ENCODE measurements at regions not wholly inside any gene's neighbourhood (a gene's known extent, or its start where the extent isn't known, plus 50 kb on each side); places are given as distances from the start of the nearest gene placed in this dataset.
"Not testable (repeated sequence)": the region's sequence is repeated elsewhere in the genome, so short reads cannot be mapped to it uniquely, and the experiment has no call there.

GRCh38 chr13:63287926-63288325, 1872.3 kb upstream of the PCDH20 start:
- no peak overlapping the region for H3K4me3 ChIP-seq
- no peak for DNase-seq (ENCODE audit: low read depth in 1 of 2, low spot score in 1 of 2)
- H3K27me3 ChIP-seq: no peaks in the 10 kb centered on the region
- H3K9me3 ChIP-seq (ENCODE audit: low read depth): no peaks in the 10 kb centered on the region
- H3K27ac ChIP-seq: no peak overlapping the region
- no peaks in the 10 kb centered on the region for H3K4me1 ChIP-seq (ENCODE audit: low read depth)
- TF ChIP-seq CTCF (IDR thresholded peaks at IDR 0.05; ENCODE audit: low read depth, low read length): no peak
- H3K36me3 ChIP-seq: no peaks in the 10 kb centered on the region

DNA sequence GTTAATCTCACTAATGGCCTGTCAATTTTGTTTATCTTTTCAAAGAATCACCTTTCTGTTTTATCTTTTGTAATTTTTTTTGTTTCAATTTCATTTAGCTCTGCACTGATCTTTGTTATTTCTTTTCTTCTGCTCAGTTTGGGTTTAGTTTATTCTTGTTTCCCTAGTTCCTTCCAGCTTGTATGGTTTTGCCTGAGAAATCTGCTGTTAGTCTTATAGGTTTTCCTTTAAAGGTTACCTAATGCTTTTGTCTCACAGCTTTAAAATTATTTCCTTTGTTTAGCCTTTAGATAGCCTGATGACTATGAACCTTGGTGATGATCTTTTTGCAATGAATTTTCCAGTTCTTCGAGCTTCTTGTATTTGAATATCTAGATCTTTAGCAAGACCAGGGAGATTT, 1869.8 kb upstream of the PCDH20 start:
- Histone ChIP-seq H3K36me3 (no peaks in the 10 kb centered on the region), H3K9me3 (ENCODE audit: low read depth) (no peaks in the 10 kb centered on the region), H3K27ac (no peak overlapping the region), H3K4me3 (no peak overlapping the region), H3K4me1 (ENCODE audit: low read depth) (no peaks in the 10 kb centered on the region), H3K27me3 (no peaks in the 10 kb centered on the region)
- no peak for TF ChIP-seq CTCF (IDR thresholded peaks at IDR 0.05; ENCODE audit: low read depth, low read length)
- no peak for DNase-seq (ENCODE audit: low read depth in 1 of 2, low spot score in 1 of 2)

DNA sequence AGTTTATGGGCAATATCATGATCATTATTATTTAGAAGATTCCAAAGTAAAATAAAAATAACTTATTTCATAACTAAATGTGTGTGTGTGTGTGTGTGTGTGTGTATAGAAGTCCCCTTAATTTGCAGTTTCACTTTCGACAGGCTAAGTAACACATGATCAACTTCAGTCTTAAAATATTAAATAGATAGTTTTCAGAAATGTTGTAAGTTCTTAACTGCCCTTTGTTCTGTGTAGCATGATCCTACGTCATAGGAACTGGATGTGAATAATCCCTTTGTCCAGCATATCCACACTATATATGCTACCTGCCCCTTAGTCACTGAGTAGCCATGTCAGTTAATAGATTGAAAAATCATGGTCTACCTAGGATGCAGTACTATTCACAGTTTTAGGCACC, 1863.5 kb upstream of the PCDH20 start:
- no peaks in the 10 kb centered on the region for H3K4me1 ChIP-seq (ENCODE audit: low read depth)
- no peak overlapping the region for H3K27ac ChIP-seq
- no peak for DNase-seq (ENCODE audit: low read depth in 1 of 2, low spot score in 1 of 2)
- no peaks in the 10 kb centered on the region for H3K9me3 ChIP-seq (ENCODE audit: low read depth)
- H3K27me3 ChIP-seq: no peaks in the 10 kb centered on the region
- no peaks in the 10 kb centered on the region for H3K36me3 ChIP-seq
- TF ChIP-seq CTCF (IDR thresholded peaks at IDR 0.05; ENCODE audit: low read depth, low read length): no peak
- H3K4me3 ChIP-seq: no peak overlapping the region

- no peak overlapping the region for H3K4me3 ChIP-seq
These were observed 1859.1 kb upstream of the PCDH20 start for GRCh38 chr13:63274772-63275171.

DNA sequence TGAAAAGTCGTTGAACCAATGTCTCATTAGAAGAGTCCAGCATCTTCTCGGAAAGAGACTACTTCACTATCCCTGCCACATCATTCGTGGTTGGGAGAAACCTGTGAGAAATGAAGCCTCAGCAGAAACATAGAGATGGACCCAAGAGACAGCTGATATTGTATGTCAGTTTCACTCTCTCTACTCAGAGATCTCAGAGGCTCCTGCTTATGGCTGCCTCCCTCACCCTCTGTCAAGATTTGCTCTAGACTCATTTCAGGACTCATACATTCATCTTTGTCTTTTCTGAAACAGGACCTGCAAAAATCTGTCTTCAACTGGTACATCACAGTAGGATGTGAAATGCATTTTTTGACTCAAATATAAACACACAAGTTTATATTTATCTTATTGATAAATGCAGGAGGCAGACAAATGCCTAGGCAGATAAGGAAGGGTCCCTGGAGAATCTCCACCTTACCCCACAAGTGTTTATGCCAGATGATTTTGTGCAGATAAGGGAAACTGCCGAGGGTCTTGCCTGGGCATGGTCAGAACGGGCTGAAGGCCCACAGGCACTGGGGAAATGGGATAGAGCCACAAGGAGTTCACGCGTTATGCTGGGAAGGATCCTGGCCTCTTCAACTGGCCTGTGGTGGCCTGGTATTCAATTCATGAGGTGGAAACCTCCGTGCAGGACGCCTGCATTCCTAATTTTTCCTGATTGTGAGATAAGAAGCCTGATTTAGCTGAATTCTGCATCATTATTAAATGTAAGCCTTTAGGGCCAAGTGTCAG, 1834.0 kb upstream of the PCDH20 start:
- no peak overlapping the region for H3K27ac ChIP-seq
- H3K9me3 ChIP-seq (ENCODE audit: low read depth): no peaks in the 10 kb centered on the region
- no peaks in the 10 kb centered on the region for H3K4me1 ChIP-seq (ENCODE audit: low read depth)
- no peaks in the 10 kb centered on the region for H3K36me3 ChIP-seq
- no peak for TF ChIP-seq CTCF (IDR thresholded peaks at IDR 0.05; ENCODE audit: low read depth, low read length)
- H3K4me3 ChIP-seq: no peak overlapping the region
- no peaks in the 10 kb centered on the region for H3K27me3 ChIP-seq
- no peak for DNase-seq (ENCODE audit: low read depth in 1 of 2, low spot score in 1 of 2)

More at GRCh38 chr13:63274772-63275171, 1859.1 kb upstream of the PCDH20 start:
- DNase-seq (ENCODE audit: low read depth in 1 of 2, low spot score in 1 of 2): no peak
- Histone ChIP-seq H3K4me1 (ENCODE audit: low read depth) (no peaks in the 10 kb centered on the region), H3K36me3 (no peaks in the 10 kb centered on the region), H3K27me3 (no peaks in the 10 kb centered on the region), H3K9me3 (ENCODE audit: low read depth) (no peaks in the 10 kb centered on the region), H3K27ac (no peak overlapping the region)
- no peak for TF ChIP-seq CTCF (IDR thresholded peaks at IDR 0.05; ENCODE audit: low read depth, low read length)

GRCh38 chr13:63236667-63237396, 1821.2 kb upstream of the PCDH20 start:
- H3K4me3 ChIP-seq; H3K27me3 ChIP-seq; DNase-seq (ENCODE audit: low read depth in 1 of 2, low spot score in 1 of 2); H3K36me3 ChIP-seq; H3K4me1 ChIP-seq (ENCODE audit: low read depth); H3K27ac ChIP-seq; H3K9me3 ChIP-seq (ENCODE audit: low read depth): not testable (repeated sequence)

DNA sequence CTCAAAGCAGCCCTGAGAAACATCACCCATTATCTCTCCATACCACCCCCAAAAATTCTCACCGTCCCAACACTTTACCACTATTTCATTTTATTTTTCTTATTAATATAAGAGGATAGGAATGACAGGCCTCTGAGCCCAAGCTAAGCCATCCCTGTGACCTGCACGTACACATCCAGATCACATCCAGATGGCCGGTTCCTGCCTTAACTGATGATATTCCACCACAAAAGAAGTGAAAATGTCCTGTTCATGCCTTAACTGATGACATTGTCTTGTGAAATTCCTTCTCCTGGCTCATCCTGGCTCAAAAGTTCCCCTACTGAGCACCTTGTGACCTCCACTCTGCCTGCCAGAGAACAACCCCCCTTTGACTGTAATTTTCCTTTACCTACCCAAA, 1802.9 kb upstream of the PCDH20 start:
- H3K4me3 ChIP-seq; H3K27ac ChIP-seq; H3K27me3 ChIP-seq; H3K4me1 ChIP-seq (ENCODE audit: low read depth); H3K36me3 ChIP-seq; DNase-seq (ENCODE audit: low read depth in 1 of 2, low spot score in 1 of 2); H3K9me3 ChIP-seq (ENCODE audit: low read depth): not testable (repeated sequence)
